H9 (cell line): ENCODE measurements at regions not wholly inside any gene's neighbourhood (a gene's known extent, or its start where the extent isn't known, plus 50 kb on each side); places are given as distances from the start of the nearest gene placed in this dataset.

Source experiments
- DNase-seq: peaks from one replicate; pipeline ENCODE4 v3.0.0-alpha.2; 2017
- H2AFZ ChIP-seq: one replicate; pipeline ENCODE4 v1.6.1; 2013; ENCODE audit warnings: mild to moderate bottlenecking, low read length, control low read depth, moderate library complexity
- H2AK5ac ChIP-seq: 2 replicates; pipeline ENCODE4 v1.6.1; 2013; ENCODE audit warnings: low read length, control low read depth, mixed read lengths; ENCODE audit not compliant: insufficient read length
- H2BK120ac ChIP-seq: one replicate; pipeline ENCODE4 v1.6.1; 2013; ENCODE audit warnings: low read depth, mild to moderate bottlenecking, low read length, control low read depth, inconsistent platforms; ENCODE audit not compliant: poor library complexity, severe bottlenecking
- H2BK12ac ChIP-seq: 2 replicates; pipeline ENCODE4 v1.6.1; 2013; ENCODE audit warnings: low read length, control low read depth, mixed read lengths, low read depth; ENCODE audit not compliant: insufficient read length
- H2BK15ac ChIP-seq: 2 replicates; pipeline ENCODE4 v1.6.1; 2013; ENCODE audit warnings: low read depth, low read length, control low read depth
- H2BK20ac ChIP-seq: one replicate; pipeline ENCODE4 v1.6.1; 2013; ENCODE audit warnings: low read depth, mild to moderate bottlenecking, low read length, control low read depth, inconsistent platforms; ENCODE audit not compliant: poor library complexity, severe bottlenecking
- H2BK5ac ChIP-seq: 2 replicates; pipeline ENCODE4 v1.6.1; 2013; ENCODE audit warnings: low read length, control low read depth, mixed read lengths; ENCODE audit not compliant: insufficient read length
- H3K14ac ChIP-seq: 2 replicates; pipeline ENCODE4 v1.6.1; 2013; ENCODE audit warnings: low read length, control low read depth; ENCODE audit not compliant: insufficient read depth
- H3K18ac ChIP-seq: 2 replicates; pipeline ENCODE4 v1.6.1; 2013; ENCODE audit warnings: low read depth, mild to moderate bottlenecking, mixed read lengths, low read length, control low read depth; ENCODE audit not compliant: insufficient read length
- H3K23ac ChIP-seq: 2 replicates; pipeline ENCODE4 v1.6.1; 2013; ENCODE audit warnings: low read length, control low read depth, mixed read lengths, low read depth; ENCODE audit not compliant: insufficient read length
- H3K23me2 ChIP-seq: 2 replicates; pipeline ENCODE4 v1.6.1; 2013; ENCODE audit warnings: low read depth, mild to moderate bottlenecking, mixed read lengths, low read length, control low read depth; ENCODE audit not compliant: insufficient read length, poor library complexity, severe bottlenecking
- H3K27ac ChIP-seq: 2 replicates; pipeline ENCODE4 v1.5.1; 2013; ENCODE audit warnings: low read length, control low read depth, mixed read lengths, low read depth; ENCODE audit not compliant: insufficient read length
- H3K27me3 ChIP-seq: 2 replicates; pipeline ENCODE4 v1.6.1; 2013; ENCODE audit warnings: low read length, control low read depth, inconsistent platforms; ENCODE audit not compliant: insufficient read depth
- H3K4ac ChIP-seq: 2 replicates; pipeline ENCODE4 v1.6.1; 2013; ENCODE audit warnings: low read depth, mild to moderate bottlenecking, control low read depth, inconsistent platforms, low read length, moderate library complexity
- H3K4me1 ChIP-seq: 2 replicates; pipeline ENCODE4 v1.6.1; 2013; ENCODE audit warnings: low read length, control low read depth, inconsistent platforms; ENCODE audit not compliant: insufficient read depth
- H3K4me2 ChIP-seq: 2 replicates; pipeline ENCODE4 v1.6.1; 2013; ENCODE audit warnings: low read length, control low read depth, mixed read lengths; ENCODE audit not compliant: insufficient read length, insufficient read depth
- H3K56ac ChIP-seq: 2 replicates; pipeline ENCODE4 v1.6.1; 2013; ENCODE audit warnings: low read depth, mild to moderate bottlenecking, mixed read lengths, low read length, control low read depth; ENCODE audit not compliant: insufficient read length
- H3K79me1 ChIP-seq: 2 replicates; pipeline ENCODE4 v1.6.1; 2013; ENCODE audit warnings: low read depth, mild to moderate bottlenecking, moderate library complexity, low read length, control low read depth, inconsistent platforms; ENCODE audit not compliant: insufficient read depth, poor library complexity, severe bottlenecking
- H3K79me2 ChIP-seq: 2 replicates; pipeline ENCODE4 v1.6.1; 2013; ENCODE audit warnings: low read length, control low read depth, inconsistent platforms; ENCODE audit not compliant: insufficient read depth
- H3K9ac ChIP-seq: 2 replicates; pipeline ENCODE4 v1.6.1; 2013; ENCODE audit warnings: low read length, control low read depth, mixed read lengths; ENCODE audit not compliant: insufficient read length; ENCODE audit errors: extremely low read depth
- H3K9me3 ChIP-seq: one replicate; pipeline ENCODE4 v1.6.1; 2013; ENCODE audit warnings: low read depth, low read length, inconsistent platforms; ENCODE audit not compliant: control insufficient read depth
- H3T11ph ChIP-seq: one replicate; pipeline ENCODE4 v1.6.1; 2013; ENCODE audit warnings: mild to moderate bottlenecking, low read length, control low read depth, inconsistent platforms
- H4K20me1 ChIP-seq: one replicate; pipeline ENCODE4 v1.6.1; 2013; ENCODE audit not compliant: control insufficient read depth, insufficient read length, insufficient read depth
- H4K5ac ChIP-seq: 2 replicates; pipeline ENCODE4 v1.6.1; 2013; ENCODE audit warnings: low read depth, mild to moderate bottlenecking, mixed read lengths, low read length, control low read depth; ENCODE audit not compliant: insufficient read length
- H4K8ac ChIP-seq: replicated peaks from 2 replicates; pipeline ENCODE4 v1.6.1; 2013; ENCODE audit warnings: low read length, control low read depth, mixed read lengths, low read depth; ENCODE audit not compliant: insufficient read length
- H4K91ac ChIP-seq: 2 replicates; pipeline ENCODE4 v1.6.1; 2013; ENCODE audit warnings: low read depth, mild to moderate bottlenecking, moderate library complexity, mixed read lengths, low read length, control low read depth; ENCODE audit not compliant: insufficient read length
- H3K27ac Mint-ChIP-seq, 3 experiments: 2 replicates in 2 of 3; 3 replicates in 1 of 3; pipeline ENCODE4 v1.8.0; 2020 to 2021; ENCODE audit warnings: mixed read lengths in 3 of 3, mild to moderate bottlenecking in 1 of 3, moderate library complexity in 1 of 3
- H3K27me3 Mint-ChIP-seq: 2 replicates; pipeline ENCODE4 v1.8.0; 2021; ENCODE audit warnings: low read depth, mild to moderate bottlenecking, moderate library complexity, mixed read lengths
- H3K36me3 Mint-ChIP-seq, 3 experiments: 2 replicates in 2 of 3; 3 replicates in 1 of 3; pipeline ENCODE4 v1.8.0; 2020 to 2021; ENCODE audit warnings: low read depth in 3 of 3, mixed read lengths in 3 of 3; ENCODE audit not compliant: insufficient read depth in 1 of 3
- H3K4me1 Mint-ChIP-seq, 2 experiments: 2 replicates each; pipeline ENCODE4 v1.8.0; 2020; ENCODE audit warnings: mixed read lengths in 2 of 2
- H3K4me3 Mint-ChIP-seq, 2 experiments: 2 replicates in 1 of 2; 3 replicates in 1 of 2; pipeline ENCODE4 v1.8.0; 2020 to 2021; ENCODE audit warnings: mild to moderate bottlenecking in 2 of 2, mixed read lengths in 2 of 2, moderate library complexity in 1 of 2
- H3K9me3 Mint-ChIP-seq, 2 experiments: 2 replicates in 1 of 2; 3 replicates in 1 of 2; pipeline ENCODE4 v1.8.0; 2020; ENCODE audit warnings: mild to moderate bottlenecking in 2 of 2, mixed read lengths in 2 of 2, moderate library complexity in 1 of 2
- WGBS: extraction: QIAGEN DNeasy Blood & Tissue Kit; methylation state at CpG from one replicate; pipeline ENCODE4 v1.1.7; 2013; ENCODE audit warnings: missing lambda C conversion rate, low lambda C conversion rate, mixed read lengths; ENCODE audit not compliant: insufficient read length; ENCODE audit errors: extremely low coverage; 5-methylcytosine and 5-hydroxymethylcytosine counted together
- TF ChIP-seq, protein P1 (sequence below): fragments of 200-600 bp; sonication (generic); conservative IDR thresholded peaks from 3 replicates; pipeline ENCODE4 v1.8.0; 2021; ENCODE audit warnings: antibody characterized with exemption, mild to moderate bottlenecking

- H3K27me3 Mint-ChIP-seq, result no peaks in the 10 kb centered on the region
- no peak overlapping the region for H4K91ac ChIP-seq
- no peak overlapping the region for H3T11ph ChIP-seq
- H2BK12ac ChIP-seq, result no peak overlapping the region
- no peaks in the 10 kb centered on the region for H3K23me2 ChIP-seq
- H4K8ac ChIP-seq, result no peak overlapping the region
- no peaks in the 10 kb centered on the region for H3K79me1 ChIP-seq
- H3K4me2 ChIP-seq, result no peak overlapping the region
- no peak overlapping the region for H4K5ac ChIP-seq
- no peaks in the 10 kb centered on the region for H3K4me1 ChIP-seq
- H3K4ac ChIP-seq, result no peak overlapping the region
- H3K79me2 ChIP-seq, result no peaks in the 10 kb centered on the region
- no peaks in the 10 kb centered on the region for H3K9me3 ChIP-seq
- no peak overlapping the region for H2BK120ac ChIP-seq
- H3K27me3 ChIP-seq, result no peaks in the 10 kb centered on the region
- H2BK5ac ChIP-seq, result no peak overlapping the region
- no peak overlapping the region for H3K56ac ChIP-seq
- H3K4me3 Mint-ChIP-seq, result no peak overlapping the region
- TF ChIP-seq, protein P1, sequence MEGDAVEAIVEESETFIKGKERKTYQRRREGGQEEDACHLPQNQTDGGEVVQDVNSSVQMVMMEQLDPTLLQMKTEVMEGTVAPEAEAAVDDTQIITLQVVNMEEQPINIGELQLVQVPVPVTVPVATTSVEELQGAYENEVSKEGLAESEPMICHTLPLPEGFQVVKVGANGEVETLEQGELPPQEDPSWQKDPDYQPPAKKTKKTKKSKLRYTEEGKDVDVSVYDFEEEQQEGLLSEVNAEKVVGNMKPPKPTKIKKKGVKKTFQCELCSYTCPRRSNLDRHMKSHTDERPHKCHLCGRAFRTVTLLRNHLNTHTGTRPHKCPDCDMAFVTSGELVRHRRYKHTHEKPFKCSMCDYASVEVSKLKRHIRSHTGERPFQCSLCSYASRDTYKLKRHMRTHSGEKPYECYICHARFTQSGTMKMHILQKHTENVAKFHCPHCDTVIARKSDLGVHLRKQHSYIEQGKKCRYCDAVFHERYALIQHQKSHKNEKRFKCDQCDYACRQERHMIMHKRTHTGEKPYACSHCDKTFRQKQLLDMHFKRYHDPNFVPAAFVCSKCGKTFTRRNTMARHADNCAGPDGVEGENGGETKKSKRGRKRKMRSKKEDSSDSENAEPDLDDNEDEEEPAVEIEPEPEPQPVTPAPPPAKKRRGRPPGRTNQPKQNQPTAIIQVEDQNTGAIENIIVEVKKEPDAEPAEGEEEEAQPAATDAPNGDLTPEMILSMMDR, result no peak
- H2AFZ ChIP-seq, result no peak overlapping the region
- no peaks in the 10 kb centered on the region for H3K9me3 Mint-ChIP-seq
- no peak overlapping the region for H2AK5ac ChIP-seq
- no peaks in the 10 kb centered on the region for H4K20me1 ChIP-seq
- H3K14ac ChIP-seq, result no peak overlapping the region
- no peak overlapping the region for H3K9ac ChIP-seq
- WGBS, result no CpG with 5 or more reads among the region's 3 CpGs
- no peaks in the 10 kb centered on the region for H3K36me3 Mint-ChIP-seq
- no peak for DNase-seq
- H2BK20ac ChIP-seq, result no peak overlapping the region
- H3K18ac ChIP-seq, result no peak overlapping the region
- no peak overlapping the region for H3K27ac Mint-ChIP-seq
- H2BK15ac ChIP-seq, result no peak overlapping the region
- H3K23ac ChIP-seq, result no peak overlapping the region
- no peak overlapping the region for H3K27ac ChIP-seq
- no peaks in the 10 kb centered on the region for H3K4me1 Mint-ChIP-seq
These were observed 1592.1 kb downstream of the EFNB2 start for GRCh38 chr13:104943331-104943730.
